22Rv1 (cell line): ENCODE measurements at regions not wholly inside any gene's neighbourhood (a gene's known extent, or its start where the extent isn't known, plus 50 kb on each side); places are given as distances from the start of the nearest gene placed in this dataset.
"Not testable (repeated sequence)": the region's sequence is repeated elsewhere in the genome, so short reads cannot be mapped to it uniquely, and the experiment has no call there.

Experiments used
- H3K27ac ChIP-seq: fragments of 450-650 bp; 2 replicates; pipeline ENCODE4 v1.5.1; 2017
- ZFX ChIP-seq: fragments of 450-650 bp; IDR thresholded peaks from 2 replicates; pipeline ENCODE4 v1.6.1; 2017; ENCODE audit warnings: antibody characterized with exemption, borderline replicate concordance
- TF ChIP-seq, protein P1 (sequence below): fragments of 450-650 bp; IDR thresholded peaks from 2 replicates; pipeline ENCODE4 v1.5.1; 2017; ENCODE audit warnings: mild to moderate bottlenecking

DNA sequence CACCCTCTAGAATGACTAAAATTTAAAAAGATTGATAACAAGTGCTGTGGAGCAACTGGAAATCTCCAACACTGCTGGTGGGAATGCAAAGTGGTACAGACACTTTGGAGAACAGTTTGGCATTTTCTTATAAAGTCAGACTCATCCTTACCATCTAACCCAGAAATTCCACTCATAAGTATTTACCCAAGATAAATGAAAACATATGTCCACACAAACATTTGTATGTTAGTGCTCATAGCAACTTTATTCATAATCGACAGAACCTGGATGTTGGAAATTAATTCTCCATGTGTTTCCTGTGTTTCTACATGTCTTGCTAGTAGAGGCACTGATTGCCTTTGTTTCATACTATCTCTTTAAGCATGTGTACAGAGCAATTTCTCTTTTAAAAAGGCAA is 282.4 kb downstream of the AHR start:
- no peak overlapping the region for H3K27ac ChIP-seq
- TF ChIP-seq, protein P1, sequence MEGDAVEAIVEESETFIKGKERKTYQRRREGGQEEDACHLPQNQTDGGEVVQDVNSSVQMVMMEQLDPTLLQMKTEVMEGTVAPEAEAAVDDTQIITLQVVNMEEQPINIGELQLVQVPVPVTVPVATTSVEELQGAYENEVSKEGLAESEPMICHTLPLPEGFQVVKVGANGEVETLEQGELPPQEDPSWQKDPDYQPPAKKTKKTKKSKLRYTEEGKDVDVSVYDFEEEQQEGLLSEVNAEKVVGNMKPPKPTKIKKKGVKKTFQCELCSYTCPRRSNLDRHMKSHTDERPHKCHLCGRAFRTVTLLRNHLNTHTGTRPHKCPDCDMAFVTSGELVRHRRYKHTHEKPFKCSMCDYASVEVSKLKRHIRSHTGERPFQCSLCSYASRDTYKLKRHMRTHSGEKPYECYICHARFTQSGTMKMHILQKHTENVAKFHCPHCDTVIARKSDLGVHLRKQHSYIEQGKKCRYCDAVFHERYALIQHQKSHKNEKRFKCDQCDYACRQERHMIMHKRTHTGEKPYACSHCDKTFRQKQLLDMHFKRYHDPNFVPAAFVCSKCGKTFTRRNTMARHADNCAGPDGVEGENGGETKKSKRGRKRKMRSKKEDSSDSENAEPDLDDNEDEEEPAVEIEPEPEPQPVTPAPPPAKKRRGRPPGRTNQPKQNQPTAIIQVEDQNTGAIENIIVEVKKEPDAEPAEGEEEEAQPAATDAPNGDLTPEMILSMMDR, result no peak
- no peak for TF ChIP-seq ZFX

- no peak for TF ChIP-seq ZFX
- TF ChIP-seq, protein P1, result no peak
- no peak overlapping the region for H3K27ac ChIP-seq
These were observed 282.8 kb downstream of the AHR start for GRCh38 chr7:17581301-17581700.

DNA sequence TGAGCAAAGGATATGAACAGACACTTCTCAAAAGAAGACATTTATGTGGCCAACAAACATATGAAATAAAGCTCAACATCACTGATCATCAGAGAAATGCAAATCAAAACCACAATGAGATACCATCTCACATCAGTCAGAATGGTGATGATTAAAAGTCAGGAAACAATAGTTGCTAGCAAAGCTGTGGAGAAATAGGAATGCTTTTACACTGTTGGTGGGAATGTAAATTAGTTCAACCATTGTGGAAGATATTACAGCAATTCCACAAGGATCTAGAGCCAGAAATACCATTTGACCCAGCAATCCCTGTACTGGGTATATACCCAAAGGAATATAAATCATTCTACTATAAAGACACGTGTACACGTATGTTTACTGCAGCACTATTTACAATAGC is 284.2 kb downstream of the AHR start:
- H3K27ac ChIP-seq, result not testable (repeated sequence)

DNA sequence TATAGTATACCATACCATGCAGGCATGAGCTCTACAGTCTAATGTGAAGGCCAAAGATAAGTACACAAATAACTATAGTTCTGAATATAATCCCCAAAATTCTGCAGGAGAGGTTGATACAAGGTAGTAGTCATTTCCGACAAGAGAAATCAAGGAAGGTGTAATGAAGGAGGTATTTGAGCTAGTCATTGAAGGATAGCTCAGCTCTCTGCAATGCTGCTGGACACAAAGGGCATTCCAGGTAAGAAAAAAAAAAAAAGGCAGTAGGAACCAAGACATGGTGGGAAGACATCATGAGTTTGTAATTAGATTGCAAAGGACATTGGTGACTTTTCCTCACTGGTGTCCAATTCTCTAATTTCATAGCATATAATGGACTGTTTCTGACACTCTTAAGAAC is 285.3 kb downstream of the AHR start:
- no peak for TF ChIP-seq ZFX
- TF ChIP-seq, protein P1, result no peak
- H3K27ac ChIP-seq, result no peak overlapping the region

DNA sequence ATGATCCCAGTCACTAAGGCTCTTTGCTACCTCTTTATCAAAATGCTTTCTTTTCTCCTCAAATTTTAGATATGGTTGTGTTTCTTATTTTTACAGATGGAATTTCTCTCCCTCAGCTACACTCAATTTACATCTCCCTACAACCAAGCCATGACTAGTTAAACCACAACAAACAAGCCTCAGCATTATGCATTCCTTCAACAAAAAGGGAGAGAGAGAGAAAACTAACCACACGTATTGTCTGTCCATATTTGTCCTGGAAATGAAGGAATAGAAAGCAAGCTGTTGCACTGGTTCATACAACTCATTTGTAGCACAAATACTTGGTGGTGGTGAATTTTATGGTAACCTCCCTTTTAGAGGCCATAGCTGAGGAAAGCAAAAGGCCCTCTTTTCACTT is 286.4 kb downstream of the AHR start:
- H3K27ac ChIP-seq, result no peak overlapping the region
- TF ChIP-seq, protein P1, result no peak
- no peak for TF ChIP-seq ZFX

GRCh38 chr7:17586711-17587110 is 288.3 kb downstream of the AHR start:
- no peak overlapping the region for H3K27ac ChIP-seq
- TF ChIP-seq ZFX, result no peak
- TF ChIP-seq, protein P1, result no peak

DNA sequence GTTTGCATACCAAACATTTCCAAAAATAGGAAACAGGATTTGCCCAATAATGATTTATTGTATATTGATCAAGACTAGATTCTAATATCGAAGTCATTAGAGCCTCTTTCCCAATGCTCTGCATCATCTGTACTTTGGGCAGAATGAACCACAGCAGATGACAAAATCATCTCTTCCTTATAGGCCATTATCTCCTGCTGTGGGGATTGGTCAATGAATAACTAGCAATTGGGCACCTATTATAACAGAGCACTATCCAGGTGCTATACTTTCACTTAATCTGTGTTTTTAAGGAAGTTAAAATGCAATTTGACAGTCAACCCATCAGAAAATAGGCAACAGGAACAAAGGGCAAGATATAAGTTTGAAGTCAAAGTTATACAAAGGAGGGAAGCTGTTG is 290.3 kb downstream of the AHR start:
- no peak overlapping the region for H3K27ac ChIP-seq
- TF ChIP-seq ZFX, result no peak
- TF ChIP-seq, protein P1, result no peak

GRCh38 chr7:17589671-17590070 is 291.2 kb downstream of the AHR start:
- TF ChIP-seq, protein P1, result no peak
- TF ChIP-seq ZFX, result no peak
- H3K27ac ChIP-seq, result no peak overlapping the region
